Stimulated activated CD4-positive, alpha-beta T cell treated with anti-CD3 and anti-CD28 coated beads, TNF-alpha, amount 100 ng/mL, for 48 hours (primary cell): ENCODE measurements at regions not wholly inside any gene's neighbourhood (a gene's known extent, or its start where the extent isn't known, plus 50 kb on each side); places are given as distances from the start of the nearest gene placed in this dataset.
"Not testable (repeated sequence)": the region's sequence is repeated elsewhere in the genome, so short reads cannot be mapped to it uniquely, and the experiment has no call there.

Experiments
- DNase-seq, 3 donors: peaks; one replicate each; pipeline ENCODE4 v3.0.0-alpha.2; 2020; ENCODE audit warnings: low read depth in 3 of 3

- DNase-seq = no peak
These were observed 138.6 kb upstream of the FAM78B start for GRCh38 chr1:166305371-166305770.

- no peak for DNase-seq
These were observed 140.7 kb upstream of the FAM78B start for GRCh38 chr1:166307261-166308188.

- DNase-seq = not testable (repeated sequence)
These were observed 149.5 kb upstream of the FAM78B start for GRCh38 chr1:166316306-166316705.

GRCh38 chr1:166322470-166322869, 155.7 kb upstream of the FAM78B start:
- no peak for DNase-seq

GRCh38 chr1:166327886-166328285, 161.1 kb upstream of the FAM78B start:
- no peak for DNase-seq

GRCh38 chr1:166328956-166329355, 162.2 kb upstream of the FAM78B start:
- no peak for DNase-seq

- DNase-seq = no peak
These were observed 163.3 kb upstream of the FAM78B start for GRCh38 chr1:166330096-166330495.

- no peak for DNase-seq
These were observed 171.3 kb upstream of the FAM78B start for GRCh38 chr1:166338105-166338504.

- no peak for DNase-seq
These were observed 173.9 kb upstream of the FAM78B start for GRCh38 chr1:166340709-166341108.

- no peak for DNase-seq
These were observed 176.5 kb upstream of the FAM78B start for GRCh38 chr1:166343276-166343675.

GRCh38 chr1:166350490-166350889, 183.7 kb upstream of the FAM78B start:
- DNase-seq = no peak

GRCh38 chr1:166351676-166352075, 184.9 kb upstream of the FAM78B start:
- DNase-seq = no peak

- DNase-seq = no peak
These were observed 186.4 kb upstream of the FAM78B start for GRCh38 chr1:166353213-166353612.

- DNase-seq = no peak
These were observed 187.6 kb upstream of the FAM78B start for GRCh38 chr1:166354406-166354805.

GRCh38 chr1:166365081-166365480, 198.3 kb upstream of the FAM78B start:
- DNase-seq = no peak

GRCh38 chr1:166368030-166368429, 201.2 kb upstream of the FAM78B start:
- DNase-seq = no peak

- no peak for DNase-seq
These were observed 211.1 kb upstream of the FAM78B start for GRCh38 chr1:166377896-166378295.

GRCh38 chr1:166378805-166379204, 212.0 kb upstream of the FAM78B start:
- DNase-seq = no peak

- no peak for DNase-seq
These were observed 212.6 kb upstream of the FAM78B start for GRCh38 chr1:166379447-166379846.

GRCh38 chr1:166383137-166383536, 216.3 kb upstream of the FAM78B start:
- DNase-seq = no peak

- DNase-seq = no peak
These were observed 217.0 kb upstream of the FAM78B start for GRCh38 chr1:166383635-166384346.

- no peak for DNase-seq
These were observed 218.1 kb upstream of the FAM78B start for GRCh38 chr1:166384948-166385347.
